GM12872 (cell line): ENCODE measurements at regions not wholly inside any gene's neighbourhood (a gene's known extent, or its start where the extent isn't known, plus 50 kb on each side); places are given as distances from the start of the nearest gene placed in this dataset.

ENCODE experiments used
- TF ChIP-seq, protein P1 (sequence below): IDR thresholded peaks from 3 replicates; pipeline ENCODE4 v1.5.1; 2011; ENCODE audit warnings: low read depth, mild to moderate bottlenecking, low read length, moderate library complexity; ENCODE audit not compliant: insufficient read depth

- TF ChIP-seq, protein P1, sequence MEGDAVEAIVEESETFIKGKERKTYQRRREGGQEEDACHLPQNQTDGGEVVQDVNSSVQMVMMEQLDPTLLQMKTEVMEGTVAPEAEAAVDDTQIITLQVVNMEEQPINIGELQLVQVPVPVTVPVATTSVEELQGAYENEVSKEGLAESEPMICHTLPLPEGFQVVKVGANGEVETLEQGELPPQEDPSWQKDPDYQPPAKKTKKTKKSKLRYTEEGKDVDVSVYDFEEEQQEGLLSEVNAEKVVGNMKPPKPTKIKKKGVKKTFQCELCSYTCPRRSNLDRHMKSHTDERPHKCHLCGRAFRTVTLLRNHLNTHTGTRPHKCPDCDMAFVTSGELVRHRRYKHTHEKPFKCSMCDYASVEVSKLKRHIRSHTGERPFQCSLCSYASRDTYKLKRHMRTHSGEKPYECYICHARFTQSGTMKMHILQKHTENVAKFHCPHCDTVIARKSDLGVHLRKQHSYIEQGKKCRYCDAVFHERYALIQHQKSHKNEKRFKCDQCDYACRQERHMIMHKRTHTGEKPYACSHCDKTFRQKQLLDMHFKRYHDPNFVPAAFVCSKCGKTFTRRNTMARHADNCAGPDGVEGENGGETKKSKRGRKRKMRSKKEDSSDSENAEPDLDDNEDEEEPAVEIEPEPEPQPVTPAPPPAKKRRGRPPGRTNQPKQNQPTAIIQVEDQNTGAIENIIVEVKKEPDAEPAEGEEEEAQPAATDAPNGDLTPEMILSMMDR = no peak
Measured at GRCh38 chr17:70989280-70989679, 819.9 kb downstream of the KCNJ2 start.

DNA sequence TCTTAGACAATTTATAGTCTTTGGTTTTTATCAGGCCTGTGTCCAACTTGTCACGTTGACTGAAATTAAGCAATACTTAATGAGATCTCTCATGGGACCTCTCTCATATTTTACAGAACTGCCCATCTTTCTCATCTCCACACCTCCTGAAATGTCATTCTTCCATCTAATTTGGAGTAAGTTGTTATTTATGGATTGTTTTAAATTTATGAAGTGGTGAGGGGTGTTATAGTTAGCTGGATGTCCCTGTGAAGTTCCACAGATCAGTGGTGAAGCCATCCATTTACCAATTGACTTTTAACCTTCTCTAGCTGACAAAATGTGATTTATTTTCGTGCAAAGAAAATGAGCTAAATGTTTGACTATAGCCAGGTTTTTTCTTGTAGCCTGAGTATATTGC, 824.9 kb downstream of the KCNJ2 start:
- TF ChIP-seq, protein P1 = no peak

DNA sequence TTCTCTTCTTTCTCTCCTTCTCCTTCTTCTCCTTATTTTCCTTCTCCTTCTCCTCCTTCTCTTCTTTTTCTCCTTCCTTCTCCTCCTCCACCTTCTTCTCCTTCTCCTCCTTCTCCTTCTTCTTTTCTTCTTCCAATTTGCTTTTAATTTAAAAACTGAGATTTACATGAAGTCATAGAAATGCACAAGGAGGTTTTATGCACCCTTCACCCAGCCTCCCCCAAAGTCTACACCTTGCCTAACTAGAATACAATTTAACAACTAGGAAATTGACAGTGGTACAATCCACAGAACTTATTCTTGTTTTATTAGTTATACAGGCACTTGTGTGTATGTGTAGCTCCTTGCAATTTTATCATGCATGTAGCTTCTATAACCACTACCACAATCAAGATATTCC, 826.7 kb downstream of the KCNJ2 start:
- TF ChIP-seq, protein P1 = no peak

DNA sequence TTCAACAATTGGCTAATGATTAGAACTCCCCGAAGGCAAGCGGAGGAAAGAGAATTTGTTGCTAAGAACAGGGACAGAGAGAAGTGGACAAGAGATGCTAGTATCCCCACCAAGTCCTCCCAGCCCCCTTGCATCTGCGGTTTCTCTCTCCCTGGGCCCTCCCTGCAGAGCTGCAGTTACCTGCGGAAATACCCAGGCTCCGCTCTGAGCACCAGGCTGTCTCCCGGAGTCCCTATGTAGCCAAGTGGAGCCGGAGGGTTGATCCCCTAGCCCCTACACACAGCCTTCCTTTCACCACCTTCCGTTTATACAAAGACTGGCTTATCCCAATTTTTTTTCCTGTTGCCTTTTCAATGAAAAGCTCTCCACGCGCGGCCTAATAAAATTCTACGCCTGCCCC, 834.4 kb downstream of the KCNJ2 start:
- TF ChIP-seq, protein P1 = no peak

DNA sequence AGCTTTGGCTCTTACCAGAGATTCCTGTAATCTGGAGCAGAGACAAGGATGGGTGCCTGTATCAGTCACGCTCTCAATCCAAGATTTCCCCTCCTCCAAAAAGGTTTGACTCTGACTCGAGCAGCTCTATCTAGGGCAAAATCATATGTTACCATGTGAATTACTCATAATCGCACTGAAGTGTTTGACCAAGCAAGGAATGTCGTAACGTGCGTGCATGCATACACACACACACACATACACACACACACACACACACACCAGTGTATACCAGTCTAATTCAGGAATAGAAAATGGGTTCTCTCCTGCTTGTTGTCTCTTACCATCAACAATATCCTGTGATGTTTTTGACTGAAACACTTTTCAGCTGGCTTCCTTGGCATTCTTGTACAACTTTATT, 835.1 kb downstream of the KCNJ2 start:
- TF ChIP-seq, protein P1 = no peak

DNA sequence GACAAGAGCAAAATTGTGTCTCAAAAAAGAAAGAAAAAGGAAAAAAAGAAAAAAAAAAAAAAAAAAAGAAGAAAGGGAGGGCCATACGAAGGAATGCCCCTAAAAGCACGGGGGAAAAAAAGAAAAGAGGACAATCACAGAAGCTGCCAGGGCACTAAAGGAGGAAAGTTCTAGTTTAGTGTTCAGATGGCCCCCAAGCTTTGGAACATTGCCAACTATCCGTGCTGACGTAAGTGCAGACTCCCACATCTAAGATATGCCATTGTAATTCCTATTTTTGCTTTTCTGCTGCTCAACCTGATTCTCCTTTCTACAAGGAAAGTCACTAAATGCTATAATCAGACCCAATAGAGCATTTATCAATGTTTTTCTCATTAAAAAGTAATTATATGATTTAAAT, 842.1 kb downstream of the KCNJ2 start:
- TF ChIP-seq, protein P1 = no peak

DNA sequence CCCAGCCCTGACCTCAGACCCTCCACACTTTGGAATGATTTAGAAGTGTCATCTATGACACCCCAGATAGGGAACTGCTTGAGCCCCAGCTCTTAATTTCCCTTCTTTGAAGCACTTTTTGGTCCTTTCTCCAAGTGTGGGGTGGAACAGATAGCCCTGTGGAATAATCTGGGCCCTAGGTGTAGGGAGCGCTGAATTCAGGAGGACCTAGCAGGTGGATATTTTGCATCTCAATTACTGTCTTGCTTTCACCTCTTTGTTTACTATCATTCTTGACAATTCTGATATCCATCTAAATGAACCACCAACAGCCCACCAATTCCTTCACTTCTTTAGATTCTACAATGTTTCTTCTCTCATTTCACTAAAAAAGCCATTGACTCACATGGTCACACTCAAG, 850.4 kb downstream of the KCNJ2 start:
- TF ChIP-seq, protein P1 = no peak

DNA sequence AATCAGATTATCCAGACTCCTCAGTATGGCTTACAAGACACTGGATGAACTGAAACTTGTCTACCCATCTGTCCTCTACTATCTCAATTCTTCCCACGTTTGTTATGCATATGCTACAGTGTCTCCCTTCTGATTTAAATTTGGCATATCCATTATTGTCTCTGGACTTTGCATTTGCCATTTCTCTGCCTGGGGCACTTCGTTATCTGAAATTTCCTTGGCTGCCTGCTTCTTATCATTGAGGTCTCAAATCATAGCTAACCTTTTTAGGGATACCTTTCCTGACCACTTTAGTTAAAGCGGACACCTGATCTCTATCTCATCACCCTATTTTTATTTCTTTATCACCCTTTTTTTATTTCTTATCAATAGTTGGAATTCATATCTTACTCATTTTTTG, 853.4 kb downstream of the KCNJ2 start:
- TF ChIP-seq, protein P1 = no peak
